Keratinocyte (primary cell): ENCODE measurements at regions not wholly inside any gene's neighbourhood (a gene's known extent, or its start where the extent isn't known, plus 50 kb on each side); places are given as distances from the start of the nearest gene placed in this dataset.

Source experiments
- EZH2 ChIP-seq: IDR thresholded peaks from one replicate; pipeline ENCODE4 v1.6.1; 2012; ENCODE audit warnings: inconsistent platforms, mild to moderate bottlenecking, low read length, moderate library complexity
- TF ChIP-seq, protein P1 (sequence below), 3 experiments: IDR thresholded peaks in 1 of 3; conservative IDR thresholded peaks in 1 of 3; optimal IDR thresholded peaks in 1 of 3; 2 replicates in 2 of 3; 3 replicates in 1 of 3; pipeline versions ENCODE3 to v1.5.1; 2011; ENCODE audit warnings: low read length in 3 of 3, mild to moderate bottlenecking in 3 of 3, moderate library complexity in 2 of 3, control low read depth in 1 of 3, inconsistent platforms in 1 of 3; ENCODE audit not compliant: insufficient read depth in 2 of 3; ENCODE audit errors: extremely low read depth in 1 of 3

DNA sequence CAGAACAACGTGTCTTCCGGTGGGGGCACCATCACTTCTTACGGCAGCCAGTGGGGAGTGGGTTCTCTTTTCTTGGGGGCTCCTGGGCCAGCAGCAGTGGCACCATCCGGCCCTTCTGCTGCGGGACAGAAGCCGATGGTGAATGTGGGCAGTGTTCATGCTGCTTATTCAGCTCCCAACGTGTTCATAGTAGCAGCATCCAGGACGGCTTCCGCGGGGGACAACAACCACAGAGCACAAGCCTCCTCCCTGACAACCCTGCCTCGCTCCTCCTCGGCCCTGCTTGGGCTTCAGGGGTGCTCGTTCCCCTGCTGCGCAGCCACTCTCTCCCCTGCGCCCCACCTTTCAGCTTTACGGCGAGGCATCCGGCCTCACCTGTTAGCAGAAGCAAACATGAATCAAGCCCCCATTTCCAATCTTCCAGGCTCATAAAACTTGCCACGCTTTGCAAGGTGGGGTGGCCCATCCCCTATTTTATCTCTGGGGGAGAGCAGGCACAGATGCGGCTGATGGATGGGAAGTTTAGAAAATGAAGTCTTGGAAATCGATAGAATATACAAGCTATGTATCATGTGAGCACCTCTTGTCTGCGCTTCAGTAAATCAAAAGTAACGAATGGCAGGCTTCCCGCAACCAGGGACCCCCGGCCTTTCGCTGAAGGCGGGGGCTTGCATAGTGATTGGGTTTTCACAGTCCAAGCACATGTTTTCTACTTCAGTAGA is 191.8 kb upstream of the NECTIN1 start:
- TF ChIP-seq, protein P1, sequence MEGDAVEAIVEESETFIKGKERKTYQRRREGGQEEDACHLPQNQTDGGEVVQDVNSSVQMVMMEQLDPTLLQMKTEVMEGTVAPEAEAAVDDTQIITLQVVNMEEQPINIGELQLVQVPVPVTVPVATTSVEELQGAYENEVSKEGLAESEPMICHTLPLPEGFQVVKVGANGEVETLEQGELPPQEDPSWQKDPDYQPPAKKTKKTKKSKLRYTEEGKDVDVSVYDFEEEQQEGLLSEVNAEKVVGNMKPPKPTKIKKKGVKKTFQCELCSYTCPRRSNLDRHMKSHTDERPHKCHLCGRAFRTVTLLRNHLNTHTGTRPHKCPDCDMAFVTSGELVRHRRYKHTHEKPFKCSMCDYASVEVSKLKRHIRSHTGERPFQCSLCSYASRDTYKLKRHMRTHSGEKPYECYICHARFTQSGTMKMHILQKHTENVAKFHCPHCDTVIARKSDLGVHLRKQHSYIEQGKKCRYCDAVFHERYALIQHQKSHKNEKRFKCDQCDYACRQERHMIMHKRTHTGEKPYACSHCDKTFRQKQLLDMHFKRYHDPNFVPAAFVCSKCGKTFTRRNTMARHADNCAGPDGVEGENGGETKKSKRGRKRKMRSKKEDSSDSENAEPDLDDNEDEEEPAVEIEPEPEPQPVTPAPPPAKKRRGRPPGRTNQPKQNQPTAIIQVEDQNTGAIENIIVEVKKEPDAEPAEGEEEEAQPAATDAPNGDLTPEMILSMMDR (optimal IDR thresholded peaks at IDR 0.05 in 1 of 3, IDR thresholded peaks at IDR 0.05 in 1 of 3, conservative IDR thresholded peaks at IDR 0.05 in 1 of 3; ENCODE audit: extremely low read depth in 1 of 3, insufficient read depth in 2 of 3, low read length in 3 of 3): no peak
- TF ChIP-seq EZH2: no peak
